Stimulated activated CD4-positive, alpha-beta T cell treated with anti-CD3 and anti-CD28 coated beads, Interleukin-4, amount 100 ng/mL, for 48 hours (primary cell): ENCODE measurements at regions not wholly inside any gene's neighbourhood (a gene's known extent, or its start where the extent isn't known, plus 50 kb on each side); places are given as distances from the start of the nearest gene placed in this dataset.

Experiments
- DNase-seq, 2 donors: peaks; one replicate each; pipeline ENCODE4 v3.0.0-alpha.2; 2020; ENCODE audit warnings: low read depth in 2 of 2

DNA sequence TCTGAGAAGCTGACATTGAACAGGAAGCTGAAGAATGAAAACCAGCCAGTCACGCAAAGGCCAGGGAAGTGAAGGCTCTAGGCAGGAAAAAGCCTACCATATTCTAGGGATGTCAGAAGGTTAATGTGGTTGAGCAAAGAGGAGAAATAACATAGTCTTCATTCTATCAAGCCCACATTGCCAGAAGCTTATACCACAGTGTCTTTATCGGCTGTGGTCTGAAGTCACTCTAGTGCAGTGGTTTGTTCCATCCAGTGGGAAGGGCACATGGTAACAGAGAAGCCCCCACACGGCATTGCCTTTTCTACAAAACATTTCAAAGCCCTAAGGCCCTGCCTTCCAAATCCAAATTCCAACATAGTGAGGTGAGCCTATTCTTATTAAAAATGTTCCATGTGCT is 311.3 kb downstream of the TNS1 start:
- DNase-seq = no peak

DNA sequence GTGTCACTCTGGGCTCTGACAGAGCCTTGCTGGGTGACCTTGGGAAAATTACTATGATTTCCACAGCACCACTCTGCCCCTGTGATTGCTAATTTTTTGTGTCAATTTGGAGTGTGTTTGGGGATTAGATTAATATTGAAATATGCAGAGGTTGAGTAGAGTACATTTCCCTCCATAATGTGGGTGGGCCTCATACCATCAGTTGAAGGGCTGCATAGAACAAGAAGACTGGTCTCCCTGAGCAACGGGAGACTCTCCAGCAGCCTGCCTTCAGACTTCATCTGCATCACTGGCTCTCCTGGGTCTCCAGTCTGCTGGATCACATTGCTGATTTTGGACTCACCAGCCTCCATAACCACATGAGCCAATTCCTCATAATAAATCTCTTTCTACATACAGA is 313.7 kb downstream of the TNS1 start:
- DNase-seq = no peak

DNA sequence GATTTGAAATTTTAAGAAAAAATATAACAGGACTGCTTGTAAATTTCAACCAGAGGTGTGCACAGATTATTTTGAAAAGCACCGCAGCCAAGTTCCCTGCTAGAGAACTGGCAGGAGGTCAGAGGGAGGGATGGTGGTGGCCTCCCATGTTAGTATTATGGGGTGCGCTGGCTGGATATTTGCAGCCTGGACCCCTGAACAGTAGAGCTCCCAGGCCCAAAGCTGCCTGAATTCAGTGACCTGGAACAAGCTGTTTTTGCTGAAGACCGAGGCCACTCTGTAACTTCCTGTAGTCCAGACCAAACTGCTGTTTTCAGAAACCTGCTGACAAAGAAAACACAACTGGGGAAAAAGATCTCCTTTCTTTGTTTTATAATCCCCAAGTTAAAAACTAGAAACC is 314.3 kb downstream of the TNS1 start:
- DNase-seq = no peak

DNA sequence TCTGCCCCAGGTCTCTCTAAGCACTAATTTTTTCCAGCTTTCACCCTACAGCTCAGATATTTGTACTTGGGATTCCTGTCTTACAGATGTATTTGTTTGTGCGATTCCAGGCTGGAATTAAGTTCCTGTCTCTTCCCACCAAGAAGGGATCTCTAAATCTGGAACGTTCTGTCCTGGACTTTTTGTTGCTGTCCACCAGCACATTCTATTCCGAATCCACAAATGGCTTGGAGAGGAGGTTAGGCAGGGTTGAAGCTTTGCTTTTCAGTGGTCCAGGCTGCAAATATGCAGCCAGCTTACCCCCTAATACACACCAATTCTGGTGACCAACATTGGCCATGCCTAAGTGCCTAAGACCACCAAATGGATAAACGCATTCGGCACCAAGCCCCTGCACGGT is 315.0 kb downstream of the TNS1 start:
- DNase-seq = no peak

DNA sequence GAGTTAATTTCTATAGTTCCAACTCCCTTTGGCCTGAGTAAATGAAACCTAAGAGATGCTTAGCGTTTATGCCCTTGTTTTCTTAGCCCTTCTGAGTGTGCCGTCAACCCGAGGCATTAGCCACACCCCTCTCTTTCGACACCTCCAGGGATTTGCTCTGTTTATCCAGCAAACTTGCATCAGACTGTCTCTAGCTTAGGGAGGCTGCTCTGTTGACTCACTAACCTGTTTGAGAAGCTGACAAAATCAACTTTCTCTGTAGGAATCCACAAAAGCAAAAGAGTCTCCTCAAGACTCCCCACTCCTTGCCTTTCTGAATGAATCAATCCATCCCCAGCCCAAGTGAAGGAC is 317.6 kb downstream of the TNS1 start:
- no peak for DNase-seq

DNA sequence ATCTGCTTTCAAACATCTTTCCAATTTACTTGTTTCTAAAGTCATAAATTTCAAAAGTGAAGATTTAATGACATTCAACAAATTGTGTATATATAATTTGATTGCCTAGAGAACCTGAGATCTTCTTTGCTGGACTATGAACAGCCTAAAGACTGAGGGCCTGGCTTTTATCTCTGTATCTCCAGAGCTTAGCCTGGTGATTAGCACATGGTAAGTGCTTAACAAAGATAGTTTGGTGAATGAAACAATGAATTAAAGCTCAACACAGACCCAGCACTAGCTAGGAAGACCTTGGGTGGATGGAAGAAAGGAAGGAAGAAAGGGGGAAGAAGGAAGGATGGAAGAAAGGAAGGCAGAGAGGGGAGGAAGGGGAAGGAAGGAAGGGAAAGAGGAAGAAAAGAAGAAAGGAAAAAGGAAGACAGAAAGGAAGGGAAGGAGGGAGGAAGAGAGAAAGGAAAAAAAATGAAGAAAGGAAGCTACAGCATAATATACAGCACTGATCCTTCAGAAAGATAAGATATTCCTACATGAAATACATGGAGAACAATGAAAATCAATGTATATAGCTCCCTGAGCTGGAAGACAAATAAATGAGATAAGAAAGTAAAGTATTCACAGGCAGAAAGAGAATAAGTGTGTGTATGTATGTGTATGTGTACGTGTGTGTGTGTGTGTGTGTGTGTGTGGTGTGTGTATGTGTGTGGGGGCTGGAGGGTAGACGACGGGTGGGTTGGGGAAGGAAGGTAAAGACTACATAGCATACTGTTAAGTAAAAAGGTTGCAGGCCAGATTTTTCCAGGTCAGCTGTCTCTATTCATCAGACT is 318.2 kb downstream of the TNS1 start:
- no peak for DNase-seq

DNA sequence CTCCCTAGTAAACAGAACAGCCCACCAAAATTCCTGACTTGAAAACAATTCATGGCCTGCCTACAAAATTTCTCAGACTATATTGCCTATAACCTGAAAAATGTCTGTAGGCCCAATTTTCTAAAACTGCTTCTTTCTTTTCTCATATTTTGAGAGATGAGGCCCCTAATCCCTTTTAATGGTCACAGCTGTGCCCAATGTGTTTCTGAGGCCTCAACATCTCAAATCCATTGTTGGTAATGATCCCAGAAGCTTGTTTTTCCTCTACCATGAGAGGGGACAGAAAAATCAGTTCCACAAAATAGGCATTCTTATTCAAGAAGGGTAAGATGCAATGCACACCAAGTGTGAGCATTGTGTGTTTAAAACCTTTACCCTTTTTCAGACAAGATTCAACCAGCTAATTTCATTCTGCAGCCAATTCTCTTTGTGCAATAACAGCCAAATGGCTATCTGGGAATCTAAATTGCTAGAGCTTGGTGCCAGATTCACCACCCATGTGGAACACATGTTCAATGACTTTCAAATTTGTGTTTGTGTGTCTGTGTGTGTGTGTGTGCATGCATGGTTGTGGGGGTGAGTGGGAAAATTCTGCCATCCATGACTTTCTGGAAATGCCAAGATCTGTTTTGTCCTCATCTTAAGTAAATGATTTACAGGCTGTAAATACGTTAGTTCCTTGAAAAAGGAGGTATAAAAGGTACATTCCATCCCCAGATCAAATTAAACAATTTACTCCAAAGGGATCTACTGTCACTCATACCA is 319.5 kb downstream of the TNS1 start:
- DNase-seq = no peak

DNA sequence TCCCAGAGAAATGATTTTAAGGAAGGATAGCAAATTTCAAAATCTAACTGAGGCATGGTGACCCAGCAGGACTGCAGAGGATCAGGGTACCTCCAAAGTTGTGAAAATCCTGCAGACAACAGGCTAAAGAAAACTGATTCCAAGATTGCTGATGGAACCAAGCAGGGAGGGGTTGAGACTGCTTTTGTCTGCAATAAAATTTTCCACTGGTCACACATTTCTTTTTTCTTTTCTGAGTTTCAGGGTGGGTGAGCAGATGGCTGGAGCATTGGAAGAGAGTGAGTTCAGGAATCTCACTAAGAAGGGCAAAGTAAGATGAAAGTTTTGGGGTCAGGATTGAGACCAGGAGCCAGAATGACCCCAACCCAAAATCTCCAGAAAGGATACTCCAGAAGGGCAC is 321.0 kb downstream of the TNS1 start:
- no peak for DNase-seq

DNA sequence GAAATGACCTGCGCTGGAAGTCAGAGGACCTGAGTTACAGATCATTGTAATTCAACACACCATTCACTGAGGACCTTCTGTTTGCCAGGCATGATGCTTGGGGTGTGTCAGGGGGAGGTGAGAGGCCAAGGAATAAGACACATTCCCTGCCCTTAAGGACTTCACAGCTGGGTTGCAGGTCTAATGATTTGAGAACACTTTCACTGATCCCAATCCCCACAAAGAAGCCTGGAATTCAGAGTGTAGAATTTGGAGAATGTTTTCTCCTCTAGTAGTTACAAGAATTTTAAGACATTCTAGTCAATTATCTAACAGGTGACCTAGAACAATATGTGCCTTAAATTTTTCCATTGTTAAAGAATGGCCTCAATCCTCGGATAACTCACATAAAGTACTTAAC is 322.4 kb downstream of the TNS1 start:
- DNase-seq = no peak

DNA sequence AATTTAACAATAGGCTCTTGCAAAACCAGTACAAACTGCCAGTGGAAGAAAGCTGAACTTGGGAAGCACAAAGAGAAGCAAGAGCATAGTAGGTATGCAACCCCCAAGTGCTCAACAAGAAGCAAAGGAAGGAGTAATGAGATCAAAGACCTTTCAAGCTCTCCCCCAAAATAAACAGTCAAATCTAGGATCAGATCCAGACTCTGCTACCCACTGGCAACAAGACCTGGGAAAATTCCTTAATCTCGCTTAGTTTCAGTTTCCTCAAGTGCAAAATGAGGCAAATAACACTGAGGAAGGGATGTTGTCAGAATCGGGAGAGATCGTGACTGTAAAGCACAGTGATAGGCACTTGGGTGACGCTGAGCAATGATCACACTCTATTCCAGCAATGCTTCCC is 329.2 kb downstream of the TNS1 start:
- no peak for DNase-seq

DNA sequence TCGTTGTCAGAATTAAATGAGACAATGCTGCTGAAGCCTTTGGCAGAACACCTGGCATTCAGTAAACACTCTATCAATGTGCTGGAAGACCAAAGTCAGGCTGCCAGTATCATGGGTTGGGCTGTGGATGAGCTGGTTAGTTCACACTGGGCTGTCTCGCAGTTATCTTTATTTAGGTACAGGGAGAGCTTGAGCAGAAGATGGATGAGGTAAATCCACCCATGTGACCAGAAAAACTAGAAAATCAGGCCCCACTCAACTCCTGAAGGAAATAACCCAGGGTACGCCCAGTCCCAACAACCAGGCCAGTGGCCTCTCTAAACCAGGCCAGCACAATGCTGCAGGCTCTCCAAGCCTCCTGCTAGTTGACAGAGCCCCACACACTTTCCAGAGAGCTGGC is 330.3 kb downstream of the TNS1 start:
- DNase-seq = no peak

DNA sequence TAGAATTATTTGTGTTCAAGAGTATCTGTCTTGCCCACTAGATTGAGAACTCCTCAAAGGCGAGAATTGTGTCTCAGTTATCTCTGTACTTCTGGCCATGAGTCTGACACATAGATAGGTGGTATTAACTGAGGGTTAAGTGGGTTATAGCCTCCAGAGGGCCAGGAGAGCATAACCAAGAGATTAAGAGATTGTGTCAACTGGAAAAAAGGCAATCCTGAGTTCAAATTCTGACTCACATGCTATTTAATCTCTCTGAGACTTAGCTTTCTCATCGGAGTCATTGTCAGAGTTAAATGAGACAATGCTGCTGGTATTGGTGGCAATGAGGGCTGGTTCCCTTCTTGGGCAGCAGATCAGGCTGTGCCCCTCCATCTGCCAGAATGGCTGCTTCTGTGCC is 330.9 kb downstream of the TNS1 start:
- no peak for DNase-seq

DNA sequence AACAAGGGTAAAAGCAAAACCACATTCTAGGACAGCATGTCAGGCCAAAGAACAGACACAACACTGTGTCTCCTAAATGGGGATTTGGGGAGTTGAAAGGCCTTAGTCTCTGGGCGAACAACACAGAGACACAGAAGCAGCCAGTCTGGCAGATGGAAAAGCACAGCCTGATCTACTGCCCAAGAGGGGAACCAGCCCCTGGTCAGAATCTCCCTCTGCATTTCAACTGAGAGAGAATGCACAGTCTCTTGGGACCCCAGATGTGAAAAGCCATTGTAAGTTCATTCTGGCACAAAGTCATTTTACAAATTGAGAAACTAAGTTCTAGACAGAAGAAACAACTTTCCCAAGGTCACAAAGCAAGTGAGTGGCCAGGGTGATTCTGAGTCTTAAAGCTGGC is 331.7 kb downstream of the TNS1 start:
- DNase-seq = no peak

DNA sequence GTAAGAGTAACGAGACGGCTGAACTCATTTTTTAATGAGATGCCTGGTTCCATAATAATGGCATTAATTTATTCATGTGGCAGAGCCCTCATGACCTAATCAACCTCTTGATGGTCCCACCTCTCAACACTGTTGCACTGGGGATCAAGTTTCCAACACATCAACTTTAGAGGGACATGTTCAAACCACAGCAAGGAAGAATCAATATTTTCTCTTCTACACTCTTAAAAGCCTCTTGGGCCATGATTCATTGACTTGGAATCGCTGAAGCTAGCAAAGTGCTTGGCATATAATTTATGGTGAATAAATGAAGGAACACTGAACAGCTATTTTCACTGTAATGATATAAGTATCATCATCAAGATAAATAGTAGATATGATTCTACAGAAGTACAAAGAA is 333.0 kb downstream of the TNS1 start:
- no peak for DNase-seq

DNA sequence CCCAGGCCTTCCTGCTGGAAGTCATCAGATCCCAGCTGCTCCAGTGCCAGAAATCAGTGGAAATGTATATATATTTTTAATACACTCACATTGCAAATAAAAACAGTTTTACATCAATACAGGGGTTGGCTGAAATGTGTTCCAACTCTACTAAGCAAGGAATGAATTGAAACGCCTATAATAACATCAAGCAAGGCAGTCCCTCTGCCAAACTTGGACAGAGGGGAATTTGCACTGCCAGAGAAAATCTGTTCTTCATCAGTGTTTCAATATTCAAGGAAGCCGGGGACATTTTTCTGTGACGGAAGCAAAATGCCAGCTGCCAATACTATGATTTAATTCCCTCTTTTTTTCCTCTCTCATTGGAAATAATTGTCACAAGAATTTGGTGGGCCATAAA is 335.3 kb downstream of the TNS1 start:
- DNase-seq = no peak

DNA sequence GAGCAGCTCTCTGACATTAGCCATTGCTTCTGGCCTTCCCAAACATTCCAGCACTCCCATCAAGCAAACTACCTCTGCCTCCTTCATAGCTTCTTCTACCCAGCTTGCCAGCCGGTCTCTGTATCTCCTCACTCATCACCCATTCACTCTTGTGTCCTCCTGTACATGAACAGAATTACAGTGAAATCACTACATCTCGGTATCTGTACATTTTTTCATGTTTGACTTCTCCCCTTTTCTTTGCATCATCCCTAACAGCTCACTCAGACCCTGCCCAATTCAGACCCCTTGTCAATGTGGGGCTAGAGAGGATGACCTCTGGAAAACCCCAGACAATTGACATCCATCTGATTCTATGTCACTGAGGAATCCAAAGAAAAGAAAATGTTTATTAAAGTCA is 335.8 kb downstream of the TNS1 start:
- no peak for DNase-seq

DNA sequence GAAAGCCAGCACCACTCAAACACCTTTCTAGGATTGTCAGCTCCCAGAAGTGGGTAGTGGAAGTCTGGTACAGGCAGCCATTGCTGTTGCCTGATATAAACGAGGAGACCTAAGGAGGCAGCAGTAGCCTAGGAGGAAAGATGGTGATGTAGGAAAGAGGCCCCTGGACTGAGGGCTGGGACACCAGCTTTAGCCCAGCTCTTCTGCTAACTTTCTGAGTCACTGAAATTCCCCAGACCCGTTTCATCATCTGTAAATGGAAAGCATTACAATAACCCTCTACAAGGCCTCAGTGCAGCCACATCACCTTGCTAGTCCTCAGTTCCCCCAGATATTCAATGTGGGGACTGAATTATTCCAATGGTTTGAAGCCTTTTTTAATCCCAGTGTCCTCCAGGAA is 336.5 kb downstream of the TNS1 start:
- DNase-seq = no peak

DNA sequence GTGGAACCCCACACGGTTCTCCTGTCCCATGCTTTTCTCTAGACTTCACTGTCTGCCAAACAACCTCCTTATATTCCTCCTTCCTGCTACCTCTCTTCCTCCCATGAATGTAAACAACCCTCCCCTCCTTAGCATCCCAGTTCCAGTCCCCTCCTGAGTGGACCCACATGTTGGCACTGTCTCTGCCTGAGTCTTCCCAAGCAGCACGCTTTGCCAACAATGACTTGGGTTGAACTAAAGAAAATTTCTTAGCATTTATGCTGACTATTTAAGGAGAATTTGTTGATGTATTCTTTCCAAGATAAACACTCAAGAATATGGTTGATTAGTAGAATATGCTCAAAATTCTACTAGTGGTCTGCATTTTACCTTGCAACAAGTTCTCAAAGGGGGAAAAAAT is 338.0 kb downstream of the TNS1 start:
- DNase-seq = no peak

DNA sequence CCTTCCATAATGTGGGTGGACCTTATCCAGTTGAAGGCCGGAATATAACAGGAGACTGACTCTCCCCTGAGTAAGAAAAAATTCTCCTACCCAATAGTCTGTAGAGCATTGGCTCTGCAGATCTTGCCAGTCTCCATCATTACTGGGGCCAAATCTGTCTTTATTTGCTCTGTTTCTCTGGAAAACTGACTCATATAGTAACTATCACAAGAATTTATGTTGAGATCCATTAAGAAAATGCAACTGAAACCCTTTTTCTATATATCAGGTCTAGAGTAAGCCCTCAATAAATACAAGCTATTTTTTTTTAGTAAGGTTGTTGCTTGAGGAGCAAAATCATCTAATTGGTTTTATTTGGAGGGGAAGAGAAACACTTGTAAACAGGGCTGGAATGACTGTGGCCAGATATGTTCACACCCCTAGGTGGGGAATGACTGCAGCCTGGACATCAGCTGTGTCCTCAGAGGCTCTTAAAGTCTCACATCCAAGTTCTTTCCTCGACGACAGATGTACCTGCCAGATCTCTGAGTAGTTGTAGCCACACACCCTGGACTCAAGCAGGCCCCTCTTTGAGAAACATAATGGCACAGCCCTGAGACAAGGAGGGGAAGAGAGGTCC is 339.7 kb downstream of the TNS1 start:
- DNase-seq = no peak

DNA sequence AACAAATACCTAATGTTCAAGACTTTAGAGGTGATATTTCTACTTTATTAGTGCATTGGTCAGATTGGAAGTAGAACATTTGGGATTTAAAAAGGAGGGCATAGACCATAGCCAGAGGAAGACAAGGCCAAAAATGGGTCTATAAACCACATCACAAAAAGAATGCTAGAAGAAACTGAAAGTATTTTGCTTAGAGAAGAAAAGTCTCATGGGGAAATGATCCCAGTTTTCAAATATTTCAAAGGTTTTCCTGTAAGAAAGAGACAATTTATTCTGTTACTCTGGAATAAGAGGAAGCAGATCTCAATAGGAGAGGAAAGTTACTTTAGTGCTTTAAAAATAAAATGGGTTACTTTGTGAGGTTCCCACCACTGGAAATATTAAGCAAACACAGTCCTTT is 341.4 kb downstream of the TNS1 start:
- no peak for DNase-seq

DNA sequence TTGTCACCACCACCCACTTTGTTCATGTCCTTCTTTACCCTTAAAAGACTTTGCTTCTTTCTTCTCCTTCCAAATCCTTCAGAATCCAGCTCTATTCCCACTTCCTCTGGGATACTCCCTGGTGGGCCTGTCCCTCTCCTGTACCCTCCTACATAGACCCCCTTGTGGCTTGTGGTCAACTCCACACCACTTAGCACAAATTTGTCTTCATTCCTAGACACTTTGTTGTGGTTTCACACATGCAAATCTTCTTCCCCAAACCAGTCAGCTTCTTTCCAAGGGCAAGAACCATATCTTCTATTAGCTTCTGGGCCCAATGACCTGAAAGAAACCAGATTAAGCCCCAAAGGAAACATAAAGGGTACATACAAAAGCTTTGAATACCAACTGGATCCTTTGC is 342.4 kb downstream of the TNS1 start:
- no peak for DNase-seq

DNA sequence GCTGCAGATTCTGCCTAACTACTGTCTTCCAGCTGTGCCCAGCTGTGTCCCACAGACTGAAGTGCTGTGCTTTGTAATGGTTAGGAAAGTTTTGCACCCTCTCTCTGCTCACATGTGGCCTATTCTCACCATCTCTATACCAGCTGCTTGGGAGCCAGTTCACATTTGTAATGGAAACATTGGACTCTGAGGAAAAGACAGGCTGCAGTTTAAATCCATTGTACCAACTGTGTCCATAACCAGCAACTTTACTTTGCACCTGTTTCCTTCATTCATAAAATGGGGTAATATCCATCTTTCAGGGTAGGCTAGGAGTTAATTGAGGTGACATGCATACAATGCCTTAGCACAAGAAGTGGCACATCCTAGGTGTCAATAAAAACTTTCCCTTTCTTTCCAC is 344.0 kb downstream of the TNS1 start:
- DNase-seq = no peak

DNA sequence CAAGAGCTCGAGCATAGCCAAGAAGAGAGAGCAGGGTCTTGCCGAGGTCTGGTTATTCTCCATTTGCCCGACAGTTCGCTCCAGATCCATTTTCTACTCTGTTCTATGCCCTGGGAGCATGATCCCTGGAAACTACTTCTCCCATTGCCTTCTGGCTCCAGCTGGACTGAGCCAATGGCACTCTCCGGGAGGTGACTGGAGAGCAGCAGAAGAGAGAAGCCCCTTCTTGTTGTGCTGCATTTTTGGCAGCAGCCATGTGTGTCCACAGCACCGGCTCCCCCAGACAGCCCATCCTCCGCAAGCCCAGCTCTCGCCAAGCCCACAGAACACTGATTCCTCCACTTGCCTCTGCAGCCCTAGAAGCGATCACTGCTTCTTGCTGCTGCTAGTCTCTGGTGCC is 345.5 kb downstream of the TNS1 start:
- no peak for DNase-seq
